HL-60 (cell line): ENCODE measurements at regions not wholly inside any gene's neighbourhood (a gene's known extent, or its start where the extent isn't known, plus 50 kb on each side); places are given as distances from the start of the nearest gene placed in this dataset.
"Not testable (repeated sequence)": the region's sequence is repeated elsewhere in the genome, so short reads cannot be mapped to it uniquely, and the experiment has no call there.

Source experiments
- DNase-seq, 2 experiments: peaks; one replicate each; pipeline ENCODE4 v3.0.0-alpha.2; 2010 to 2020; ENCODE audit warnings: low read depth in 1 of 2, low spot score in 1 of 2
- H3K27ac ChIP-seq: fragments of 250-450 bp; sonication (Bioruptor Pico); replicated peaks from 2 replicates; pipeline ENCODE4 v1.5.1; 2020; ENCODE audit warnings: mild to moderate bottlenecking, moderate library complexity
- H3K27me3 ChIP-seq: fragments of 250-450 bp; sonication (Bioruptor Pico); 2 replicates; pipeline ENCODE4 v1.5.1; 2021; ENCODE audit warnings: mild to moderate bottlenecking, moderate library complexity; ENCODE audit not compliant: insufficient read depth, poor library complexity, severe bottlenecking
- H3K4me3 ChIP-seq: replicated peaks from 2 replicates; pipeline ENCODE4 v1.5.1; 2011; ENCODE audit warnings: mild to moderate bottlenecking, control low read depth, low read length; ENCODE audit not compliant: insufficient read depth
- GABPA ChIP-seq: IDR thresholded peaks from 2 replicates; pipeline ENCODE4 v1.6.1; 2012; ENCODE audit warnings: low read depth
- POLR2AphosphoS5 ChIP-seq: IDR thresholded peaks from 2 replicates; pipeline ENCODE4 v1.6.1; 2012; ENCODE audit warnings: low read depth
- SPI1 ChIP-seq: IDR thresholded peaks from 2 replicates; pipeline ENCODE4 v1.6.1; 2012; ENCODE audit warnings: low read depth, mild to moderate bottlenecking, borderline replicate concordance
- TF ChIP-seq, protein P1 (sequence below): IDR thresholded peaks from one replicate; pipeline ENCODE4 v1.5.1; 2011; ENCODE audit warnings: low read length, control low read depth, inconsistent platforms; ENCODE audit not compliant: insufficient read depth
- TF ChIP-seq, protein P2 (sequence below): IDR thresholded peaks from 2 replicates; pipeline ENCODE4 v1.6.1; 2012; ENCODE audit warnings: low read depth; ENCODE audit not compliant: insufficient replicate concordance

DNA sequence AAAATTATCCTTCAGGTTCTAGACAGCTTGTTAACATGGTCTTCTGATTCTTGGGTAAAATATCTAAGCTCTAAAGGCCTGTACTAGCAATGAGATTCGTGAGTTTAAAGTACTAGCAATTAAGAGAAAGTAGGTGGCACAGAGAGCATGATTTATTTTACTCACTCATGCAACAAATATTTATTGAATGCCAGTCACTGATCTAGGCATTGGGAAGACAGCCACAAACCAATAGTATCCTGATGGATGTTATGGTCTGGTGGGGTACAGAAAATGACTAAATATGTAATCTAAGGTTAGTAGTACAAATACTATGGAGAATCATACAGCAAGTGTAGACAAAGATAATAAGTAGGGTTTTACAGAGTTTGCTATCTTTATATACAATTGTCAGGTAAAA lies 751.3 kb downstream of the ZNF385D start:
- no peak overlapping the region for H3K4me3 ChIP-seq
- TF ChIP-seq SPI1 (no peak), GABPA (no peak), POLR2AphosphoS5 (no peak)
- TF ChIP-seq, protein P1, sequence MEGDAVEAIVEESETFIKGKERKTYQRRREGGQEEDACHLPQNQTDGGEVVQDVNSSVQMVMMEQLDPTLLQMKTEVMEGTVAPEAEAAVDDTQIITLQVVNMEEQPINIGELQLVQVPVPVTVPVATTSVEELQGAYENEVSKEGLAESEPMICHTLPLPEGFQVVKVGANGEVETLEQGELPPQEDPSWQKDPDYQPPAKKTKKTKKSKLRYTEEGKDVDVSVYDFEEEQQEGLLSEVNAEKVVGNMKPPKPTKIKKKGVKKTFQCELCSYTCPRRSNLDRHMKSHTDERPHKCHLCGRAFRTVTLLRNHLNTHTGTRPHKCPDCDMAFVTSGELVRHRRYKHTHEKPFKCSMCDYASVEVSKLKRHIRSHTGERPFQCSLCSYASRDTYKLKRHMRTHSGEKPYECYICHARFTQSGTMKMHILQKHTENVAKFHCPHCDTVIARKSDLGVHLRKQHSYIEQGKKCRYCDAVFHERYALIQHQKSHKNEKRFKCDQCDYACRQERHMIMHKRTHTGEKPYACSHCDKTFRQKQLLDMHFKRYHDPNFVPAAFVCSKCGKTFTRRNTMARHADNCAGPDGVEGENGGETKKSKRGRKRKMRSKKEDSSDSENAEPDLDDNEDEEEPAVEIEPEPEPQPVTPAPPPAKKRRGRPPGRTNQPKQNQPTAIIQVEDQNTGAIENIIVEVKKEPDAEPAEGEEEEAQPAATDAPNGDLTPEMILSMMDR = no peak
- TF ChIP-seq, protein P2, sequence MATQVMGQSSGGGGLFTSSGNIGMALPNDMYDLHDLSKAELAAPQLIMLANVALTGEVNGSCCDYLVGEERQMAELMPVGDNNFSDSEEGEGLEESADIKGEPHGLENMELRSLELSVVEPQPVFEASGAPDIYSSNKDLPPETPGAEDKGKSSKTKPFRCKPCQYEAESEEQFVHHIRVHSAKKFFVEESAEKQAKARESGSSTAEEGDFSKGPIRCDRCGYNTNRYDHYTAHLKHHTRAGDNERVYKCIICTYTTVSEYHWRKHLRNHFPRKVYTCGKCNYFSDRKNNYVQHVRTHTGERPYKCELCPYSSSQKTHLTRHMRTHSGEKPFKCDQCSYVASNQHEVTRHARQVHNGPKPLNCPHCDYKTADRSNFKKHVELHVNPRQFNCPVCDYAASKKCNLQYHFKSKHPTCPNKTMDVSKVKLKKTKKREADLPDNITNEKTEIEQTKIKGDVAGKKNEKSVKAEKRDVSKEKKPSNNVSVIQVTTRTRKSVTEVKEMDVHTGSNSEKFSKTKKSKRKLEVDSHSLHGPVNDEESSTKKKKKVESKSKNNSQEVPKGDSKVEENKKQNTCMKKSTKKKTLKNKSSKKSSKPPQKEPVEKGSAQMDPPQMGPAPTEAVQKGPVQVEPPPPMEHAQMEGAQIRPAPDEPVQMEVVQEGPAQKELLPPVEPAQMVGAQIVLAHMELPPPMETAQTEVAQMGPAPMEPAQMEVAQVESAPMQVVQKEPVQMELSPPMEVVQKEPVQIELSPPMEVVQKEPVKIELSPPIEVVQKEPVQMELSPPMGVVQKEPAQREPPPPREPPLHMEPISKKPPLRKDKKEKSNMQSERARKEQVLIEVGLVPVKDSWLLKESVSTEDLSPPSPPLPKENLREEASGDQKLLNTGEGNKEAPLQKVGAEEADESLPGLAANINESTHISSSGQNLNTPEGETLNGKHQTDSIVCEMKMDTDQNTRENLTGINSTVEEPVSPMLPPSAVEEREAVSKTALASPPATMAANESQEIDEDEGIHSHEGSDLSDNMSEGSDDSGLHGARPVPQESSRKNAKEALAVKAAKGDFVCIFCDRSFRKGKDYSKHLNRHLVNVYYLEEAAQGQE = no peak
- no peaks in the 10 kb centered on the region for H3K27me3 ChIP-seq
- no peak overlapping the region for H3K27ac ChIP-seq
- no peak for DNase-seq

DNA sequence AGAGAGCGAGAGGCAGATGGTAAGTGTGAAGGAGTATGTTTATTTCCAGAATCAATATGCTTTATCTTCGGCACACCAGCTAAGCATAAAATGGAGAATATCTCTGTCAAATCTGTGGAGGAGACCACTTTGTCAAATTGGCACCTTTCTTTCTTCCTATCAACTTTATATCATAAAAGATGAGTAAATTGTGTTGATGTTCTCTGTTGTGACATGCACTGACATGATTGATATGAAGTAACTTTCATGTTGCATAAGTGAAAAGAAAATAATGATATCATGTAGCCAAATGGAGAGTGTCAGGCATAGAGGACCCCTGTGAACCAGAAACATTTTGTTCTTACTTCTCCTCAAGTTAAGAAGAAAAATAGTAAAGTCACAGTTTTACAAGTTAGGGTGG lies 753.8 kb downstream of the ZNF385D start:
- no peak overlapping the region for H3K27ac ChIP-seq
- H3K27me3 ChIP-seq = no peaks in the 10 kb centered on the region
- H3K4me3 ChIP-seq = no peak overlapping the region
- no peak for DNase-seq
- no peak for TF ChIP-seq POLR2AphosphoS5
- no peak for TF ChIP-seq GABPA
- no peak for TF ChIP-seq SPI1
- TF ChIP-seq, protein P2 = no peak
- TF ChIP-seq, protein P1 = no peak

DNA sequence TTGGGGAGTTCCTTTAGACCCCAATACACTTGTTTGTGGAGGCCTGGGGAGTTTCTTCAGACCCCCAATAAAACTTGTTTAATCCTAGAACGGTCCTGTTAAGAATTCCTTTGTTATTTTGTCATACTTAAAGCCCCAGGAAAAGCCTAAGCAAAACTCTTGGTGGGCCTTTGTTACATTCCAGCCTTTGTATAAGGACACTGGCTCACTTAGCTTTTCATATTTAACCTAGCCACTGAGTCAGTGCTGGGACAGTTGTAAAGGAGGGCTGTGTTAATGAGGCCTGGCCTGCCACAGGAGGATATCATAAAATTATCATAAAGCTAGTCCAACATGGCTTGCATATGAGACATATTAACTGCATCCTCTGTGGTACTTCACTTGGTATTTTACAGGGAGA lies 760.1 kb downstream of the ZNF385D start:
- TF ChIP-seq SPI1 (no peak), POLR2AphosphoS5 (no peak), GABPA (no peak)
- TF ChIP-seq, protein P1 = no peak
- TF ChIP-seq, protein P2 = no peak
- no peak for DNase-seq
- Histone ChIP-seq H3K27ac (no peak overlapping the region), H3K4me3 (no peak overlapping the region), H3K27me3 (no peaks in the 10 kb centered on the region)

DNA sequence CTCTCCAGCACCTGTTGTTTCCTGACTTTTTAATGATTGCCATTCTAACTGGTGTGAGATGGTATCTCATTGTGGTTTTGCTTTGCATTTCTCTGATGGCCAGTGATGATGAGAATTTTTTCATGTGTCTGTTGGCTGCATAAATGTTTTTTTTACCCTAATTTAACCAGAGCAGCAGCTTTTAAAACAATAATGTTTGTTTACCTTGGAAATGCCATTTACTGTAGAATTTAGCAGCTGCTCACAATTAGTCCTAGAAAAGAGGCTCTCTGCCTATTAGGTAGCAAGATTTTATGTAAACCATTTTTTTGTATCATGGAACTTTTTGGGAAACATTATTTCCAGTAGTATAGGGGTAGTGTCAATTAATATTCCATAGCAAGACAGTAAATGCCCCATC lies 761.4 kb downstream of the ZNF385D start:
- not testable (repeated sequence) for H3K27me3 ChIP-seq, DNase-seq, H3K27ac ChIP-seq, H3K4me3 ChIP-seq
